ENCODE measurements at regions not wholly inside any gene's neighbourhood (a gene's known extent, or its start where the extent isn't known, plus 50 kb on each side); places are given as distances from the start of the nearest gene placed in this dataset.

GRCh38 chr21:30042443-30042842 is 102.6 kb upstream of the GRIK1 start:
- no peak for DNase-seq (ENCODE audit: low spot score)
- Histone ChIP-seq H3K4me1 (ENCODE audit: control insufficient read depth in 4 of 4, insufficient read depth in 4 of 4, low read length in 3 of 4) (no peaks in the 10 kb centered on the region), H3K27ac (ENCODE audit: low read depth in 1 of 2, low read length in 2 of 2) (no peak overlapping the region), H3K27me3 (ENCODE audit: control insufficient read depth in 4 of 4, insufficient read depth in 4 of 4, low read length in 3 of 4) (no peaks in the 10 kb centered on the region), H3K4me3 (ENCODE audit: low read depth in 1 of 3, low read length in 3 of 3) (no peak overlapping the region), H3K9me3 (ENCODE audit: control insufficient read depth in 4 of 4, low read length in 3 of 4) (no peaks in the 10 kb centered on the region), H3K9ac (ENCODE audit: low read depth in 1 of 2, low read length in 2 of 2) (no peak overlapping the region), H3K36me3 (ENCODE audit: control insufficient read depth in 4 of 4, insufficient read depth in 3 of 4, low read depth in 1 of 4, low read length in 3 of 4) (no peaks in the 10 kb centered on the region)
- WGBS: 79% methylated on average over 1 of the region's 1 CpG
- no peak for TF ChIP-seq JUND (IDR thresholded peaks at IDR 0.05)
- no peak for TF ChIP-seq CTCF (IDR thresholded peaks at IDR 0.05; ENCODE audit: low read depth, low read length, missing input control)
- TF ChIP-seq RXRA (IDR thresholded peaks at IDR 0.05): no peak

- H3K4me1 ChIP-seq (ENCODE audit: control insufficient read depth in 4 of 4, insufficient read depth in 4 of 4, low read length in 3 of 4): no peaks in the 10 kb centered on the region
- 92% methylated on average over 12 of the region's 12 CpGs for WGBS
- no peak overlapping the region for H3K4me3 ChIP-seq (ENCODE audit: low read depth in 1 of 3, low read length in 3 of 3)
- no peak overlapping the region for H3K27ac ChIP-seq (ENCODE audit: low read depth in 1 of 2, low read length in 2 of 2)
- peaks cover 0 to 5% (median 1%) of the 10 kb centered on the region in 4 donors for H3K9me3 ChIP-seq (ENCODE audit: control insufficient read depth in 4 of 4, low read length in 3 of 4)
- H3K36me3 ChIP-seq (ENCODE audit: control insufficient read depth in 4 of 4, insufficient read depth in 3 of 4, low read depth in 1 of 4, low read length in 3 of 4): no peaks in the 10 kb centered on the region
- no peaks in the 10 kb centered on the region for H3K27me3 ChIP-seq (ENCODE audit: control insufficient read depth in 4 of 4, insufficient read depth in 4 of 4, low read length in 3 of 4)
- no peak overlapping the region for H3K9ac ChIP-seq (ENCODE audit: low read depth in 1 of 2, low read length in 2 of 2)
- TF ChIP-seq TAF1 (conservative IDR thresholded peaks at IDR 0.05) (no peak), SP1 (IDR thresholded peaks at IDR 0.05) (no peak), NR2F2 (IDR thresholded peaks at IDR 0.05) (no peak), HNF4G (IDR thresholded peaks at IDR 0.05) (no peak), RXRA (IDR thresholded peaks at IDR 0.05) (no peak), RAD21 (IDR thresholded peaks at IDR 0.05) (no peak)
- DNase-seq (ENCODE audit: low spot score): no peak
Measured at GRCh38 chr21:30033441-30033840, 93.6 kb upstream of the GRIK1 start.

GRCh38 chr21:30030416-30030815 is 90.6 kb upstream of the GRIK1 start:
- Histone ChIP-seq H3K27me3 (ENCODE audit: control insufficient read depth in 4 of 4, insufficient read depth in 4 of 4, low read length in 3 of 4) (no peaks in the 10 kb centered on the region), H3K36me3 (ENCODE audit: control insufficient read depth in 4 of 4, insufficient read depth in 3 of 4, low read depth in 1 of 4, low read length in 3 of 4) (no peaks in the 10 kb centered on the region), H3K4me3 (ENCODE audit: low read depth in 1 of 3, low read length in 3 of 3) (no peak overlapping the region), H3K27ac (ENCODE audit: low read depth in 1 of 2, low read length in 2 of 2) (no peak overlapping the region), H3K9me3 (ENCODE audit: control insufficient read depth in 4 of 4, low read length in 3 of 4) (peaks cover 0 to 5% (median 1%) of the 10 kb centered on the region in 4 donors), H3K4me1 (ENCODE audit: control insufficient read depth in 4 of 4, insufficient read depth in 4 of 4, low read length in 3 of 4) (no peaks in the 10 kb centered on the region), H3K9ac (ENCODE audit: low read depth in 1 of 2, low read length in 2 of 2) (no peak overlapping the region)
- no peak for TF ChIP-seq FOXA1 (IDR thresholded peaks at IDR 0.05)
- no peak for TF ChIP-seq REST (IDR thresholded peaks at IDR 0.05)
- no peak for TF ChIP-seq GABPA (IDR thresholded peaks at IDR 0.05 in 1 of 2, conservative IDR thresholded peaks at IDR 0.05 in 1 of 2)
- TF ChIP-seq MAX (IDR thresholded peaks at IDR 0.05): no peak
- no peak for TF ChIP-seq SP1 (IDR thresholded peaks at IDR 0.05)
- no peak for TF ChIP-seq CTCF (IDR thresholded peaks at IDR 0.05; ENCODE audit: low read depth, low read length, missing input control)
- no peak for TF ChIP-seq RAD21 (IDR thresholded peaks at IDR 0.05)
- TF ChIP-seq FOXA2 (IDR thresholded peaks at IDR 0.05): no peak
- TF ChIP-seq EGR1 (IDR thresholded peaks at IDR 0.05; ENCODE audit: low read depth in 2 of 2): no peak
- no peak for TF ChIP-seq NR2F2 (IDR thresholded peaks at IDR 0.05)
- no peak for TF ChIP-seq HNF4A (conservative IDR thresholded peaks at IDR 0.05)
- no peak for TF ChIP-seq TAF1 (conservative IDR thresholded peaks at IDR 0.05)
- no peak for TF ChIP-seq ZBTB33 (IDR thresholded peaks at IDR 0.05)
- DNase-seq (ENCODE audit: low spot score): no peak
- 59% methylated on average over 6 of the region's 6 CpGs for WGBS
